GM23338 (cell line): ENCODE measurements at regions not wholly inside any gene's neighbourhood (a gene's known extent, or its start where the extent isn't known, plus 50 kb on each side); places are given as distances from the start of the nearest gene placed in this dataset.

Experiments used
- CREB1 ChIP-seq: fragments of 250-450 bp; sonication (Bioruptor Pico); IDR thresholded peaks from 2 replicates; pipeline ENCODE4 v1.5.0; 2020; ENCODE audit warnings: low read depth, mild to moderate bottlenecking, moderate library complexity
- ETS1 ChIP-seq: IDR thresholded peaks from 2 replicates; pipeline ENCODE4 v1.6.1; 2016; ENCODE audit warnings: antibody characterized with exemption
- EZH2 ChIP-seq: fragments of 200-600 bp; sonication (generic); IDR thresholded peaks from one replicate; pipeline ENCODE4 v1.8.0; 2017; ENCODE audit warnings: antibody characterized with exemption, mild to moderate bottlenecking, low read depth; ENCODE audit not compliant: unreplicated experiment
- POLR2AphosphoS5 ChIP-seq: IDR thresholded peaks from 2 replicates; pipeline ENCODE4 v1.6.1; 2016; ENCODE audit warnings: antibody characterized with exemption, low read depth
- STAT1 ChIP-seq: IDR thresholded peaks from one replicate; pipeline ENCODE4 v1.6.1; 2016; ENCODE audit warnings: antibody characterized with exemption; ENCODE audit not compliant: unreplicated experiment
- TF ChIP-seq, protein P1 (sequence below), 2 experiments: fragments of 200-600 bp in 1 of 2; sonication (generic) in 1 of 2; conservative IDR thresholded peaks; 2 replicates each; pipeline versions ENCODE4 v1.5.1 to v1.6.1; 2016 to 2017; ENCODE audit warnings: antibody characterized with exemption in 2 of 2, low read depth in 2 of 2, mild to moderate bottlenecking in 2 of 2, moderate library complexity in 1 of 2

- no peak for TF ChIP-seq CREB1
- TF ChIP-seq, protein P1, sequence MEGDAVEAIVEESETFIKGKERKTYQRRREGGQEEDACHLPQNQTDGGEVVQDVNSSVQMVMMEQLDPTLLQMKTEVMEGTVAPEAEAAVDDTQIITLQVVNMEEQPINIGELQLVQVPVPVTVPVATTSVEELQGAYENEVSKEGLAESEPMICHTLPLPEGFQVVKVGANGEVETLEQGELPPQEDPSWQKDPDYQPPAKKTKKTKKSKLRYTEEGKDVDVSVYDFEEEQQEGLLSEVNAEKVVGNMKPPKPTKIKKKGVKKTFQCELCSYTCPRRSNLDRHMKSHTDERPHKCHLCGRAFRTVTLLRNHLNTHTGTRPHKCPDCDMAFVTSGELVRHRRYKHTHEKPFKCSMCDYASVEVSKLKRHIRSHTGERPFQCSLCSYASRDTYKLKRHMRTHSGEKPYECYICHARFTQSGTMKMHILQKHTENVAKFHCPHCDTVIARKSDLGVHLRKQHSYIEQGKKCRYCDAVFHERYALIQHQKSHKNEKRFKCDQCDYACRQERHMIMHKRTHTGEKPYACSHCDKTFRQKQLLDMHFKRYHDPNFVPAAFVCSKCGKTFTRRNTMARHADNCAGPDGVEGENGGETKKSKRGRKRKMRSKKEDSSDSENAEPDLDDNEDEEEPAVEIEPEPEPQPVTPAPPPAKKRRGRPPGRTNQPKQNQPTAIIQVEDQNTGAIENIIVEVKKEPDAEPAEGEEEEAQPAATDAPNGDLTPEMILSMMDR (conservative IDR thresholded peaks at IDR 0.05; ENCODE audit: low read depth in 2 of 2), result no peak
- TF ChIP-seq EZH2, result no peak
- TF ChIP-seq POLR2AphosphoS5, result no peak
- no peak for TF ChIP-seq STAT1
- TF ChIP-seq ETS1, result no peak
Measured at GRCh38 chr1:14294006-14294405, 304.5 kb upstream of the KAZN start.
